ENCODE measurements at regions not wholly inside any gene's neighbourhood (a gene's known extent, or its start where the extent isn't known, plus 50 kb on each side); places are given as distances from the start of the nearest gene placed in this dataset.

- TF ChIP-seq EZH2 (IDR thresholded peaks at IDR 0.05) (no peak), POLR2AphosphoS5 (IDR thresholded peaks at IDR 0.05; ENCODE audit: borderline replicate concordance, low read depth, low read length) (no peak), FOXP2 (optimal IDR thresholded peaks at IDR 0.05; ENCODE audit: control extremely low read depth, extremely low read length, insufficient read depth) (no peak)
Observed at GRCh38 chr15:57865294-57865693, 158.8 kb downstream of the POLR2M start.
